Superior temporal gyrus (tissue), 1 donor: ENCODE measurements at regions not wholly inside any gene's neighbourhood (a gene's known extent, or its start where the extent isn't known, plus 50 kb on each side); places are given as distances from the start of the nearest gene placed in this dataset.
A peak's percentile ranks its signal among the peaks of the same experiment; 100 is the strongest.

Experiments used
- DNase-seq: peaks from one replicate; pipeline ENCODE4 v3.0.0-alpha.2; 2016; ENCODE audit errors: extremely low spot score

DNA sequence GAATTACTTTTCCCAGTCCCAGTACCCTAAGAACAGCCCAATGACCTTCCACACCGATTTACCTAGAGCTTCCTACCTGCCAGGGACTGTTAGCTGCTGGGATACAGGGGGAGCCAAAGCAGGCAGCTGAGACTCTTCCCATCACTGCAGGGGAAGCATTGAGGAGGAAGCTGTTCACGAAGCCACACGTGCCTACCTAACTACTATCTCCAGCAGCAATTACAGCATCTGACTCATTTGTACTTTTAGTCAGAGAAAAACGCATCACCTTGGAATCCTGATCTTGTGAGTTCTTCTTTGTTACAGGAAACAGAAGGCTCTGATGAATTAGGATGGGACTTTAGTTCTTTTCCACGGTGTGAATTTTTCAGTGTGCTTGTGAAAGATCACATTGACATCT, 113.7 kb upstream of the DHX40 start:
- no peak for DNase-seq

DNA sequence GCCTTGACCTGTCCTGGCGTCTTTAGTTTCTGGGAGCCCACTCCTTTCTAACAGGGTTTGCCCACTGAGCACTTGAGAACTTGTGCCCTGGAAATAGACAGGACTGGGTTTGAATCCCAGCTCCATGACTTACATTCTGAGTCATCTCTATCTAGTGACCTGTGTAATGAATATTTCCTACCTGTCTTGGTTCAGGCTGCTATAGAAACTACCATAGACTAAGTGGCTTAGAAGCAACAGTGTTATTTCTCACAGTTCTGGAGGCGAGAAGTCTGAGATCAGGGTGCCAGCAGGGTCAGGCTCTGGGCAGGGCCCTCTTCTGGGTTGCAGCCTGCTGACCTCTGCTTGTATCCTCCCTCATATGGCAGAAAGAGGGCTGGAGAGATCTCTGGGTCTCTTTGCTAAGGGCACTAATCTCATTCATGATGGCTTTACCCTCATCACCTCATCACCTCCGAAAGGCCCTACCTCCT, 110.7 kb upstream of the DHX40 start:
- no peak for DNase-seq

DNA sequence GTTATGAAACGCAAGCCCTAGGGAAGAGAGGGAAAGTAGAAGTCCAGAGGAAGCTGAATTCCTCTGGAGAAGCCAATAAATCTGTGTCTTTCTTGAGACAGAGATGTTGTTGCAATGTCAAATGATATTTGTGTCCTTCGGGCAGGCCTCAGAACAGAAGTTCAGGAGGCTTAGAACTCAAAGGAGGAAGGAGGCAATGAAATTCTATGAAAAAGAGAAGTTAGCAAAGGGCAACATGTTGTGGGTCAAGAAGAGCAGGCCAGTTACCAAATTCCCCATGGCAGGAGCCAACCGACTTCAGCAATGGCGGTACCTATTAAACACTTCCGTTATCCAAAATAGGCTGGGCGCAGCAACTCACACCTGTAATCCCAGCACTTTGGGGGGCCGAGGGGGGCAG, 109.0 kb upstream of the DHX40 start:
- no peak for DNase-seq

DNA sequence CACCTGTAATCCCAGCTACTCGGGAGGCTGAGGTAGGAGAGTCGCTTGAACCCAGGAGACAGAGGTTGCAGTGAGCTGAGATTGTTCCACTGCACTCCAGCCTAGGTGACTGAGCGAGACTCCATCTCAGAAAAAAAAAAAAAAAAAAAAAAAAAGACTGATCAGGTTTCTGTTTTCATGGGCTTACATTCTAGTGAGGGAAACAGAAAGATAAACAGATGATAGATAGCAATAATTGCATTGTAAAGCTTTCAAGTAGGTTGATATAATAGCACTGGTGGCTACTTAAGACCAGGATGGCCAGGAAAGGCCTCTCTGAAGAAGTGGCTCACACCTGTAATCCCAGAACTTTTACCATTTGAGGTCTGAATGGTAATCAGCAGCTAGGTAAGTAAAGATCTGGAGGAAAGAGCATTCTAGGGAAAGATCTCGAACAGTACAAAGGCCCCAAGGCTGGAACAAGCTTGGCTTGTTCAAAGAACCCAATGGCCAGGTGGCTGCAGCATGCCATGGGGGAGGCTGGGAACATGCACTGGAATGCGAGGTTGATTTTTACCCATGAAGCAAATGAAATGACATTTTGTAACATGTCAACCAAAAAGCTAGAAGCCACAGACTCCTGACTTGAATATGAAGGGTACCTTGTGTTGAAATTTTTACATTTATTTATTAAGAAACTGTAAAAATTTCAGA, 108.3 kb upstream of the DHX40 start:
- DNase-seq = no peak

DNA sequence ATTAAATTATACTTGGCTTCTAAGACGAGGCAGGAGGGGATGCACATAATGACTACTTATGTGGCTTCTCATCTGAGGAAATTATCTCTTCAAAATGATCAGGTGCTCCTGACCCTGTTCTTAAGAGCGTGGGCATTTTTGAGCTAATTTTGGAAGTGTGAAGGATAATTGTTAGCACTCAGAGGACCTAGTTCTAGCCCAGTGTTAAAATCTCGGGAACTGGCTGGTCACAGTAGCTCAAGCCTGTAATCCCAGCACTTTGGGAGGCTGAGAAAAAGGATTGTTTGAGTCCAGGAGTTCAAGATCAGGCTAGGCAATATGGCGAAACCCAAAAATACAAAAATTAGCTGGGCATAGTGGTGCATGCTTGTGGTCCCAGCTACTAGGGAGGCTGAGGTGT, 103.0 kb upstream of the DHX40 start:
- no peak for DNase-seq

DNA sequence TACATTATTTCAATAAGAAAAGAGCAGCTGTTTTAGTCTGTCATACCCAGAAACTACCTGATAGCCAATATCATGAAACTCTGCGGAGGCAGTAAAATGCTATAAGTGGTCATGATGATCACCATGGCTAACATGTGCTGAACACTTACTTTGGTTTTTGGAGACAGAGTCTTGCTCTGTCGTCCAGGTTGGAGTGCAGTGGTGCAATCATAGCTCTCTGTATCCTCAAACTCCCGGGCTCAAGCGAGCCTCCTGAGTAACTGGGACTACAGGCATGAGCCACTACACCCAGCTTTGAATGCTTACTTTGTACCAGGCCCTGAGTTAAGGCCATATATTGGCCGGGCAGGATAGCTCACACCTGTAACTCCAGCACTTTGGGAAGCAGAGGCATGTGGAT, 101.2 kb upstream of the DHX40 start:
- DNase-seq = no peak

DNA sequence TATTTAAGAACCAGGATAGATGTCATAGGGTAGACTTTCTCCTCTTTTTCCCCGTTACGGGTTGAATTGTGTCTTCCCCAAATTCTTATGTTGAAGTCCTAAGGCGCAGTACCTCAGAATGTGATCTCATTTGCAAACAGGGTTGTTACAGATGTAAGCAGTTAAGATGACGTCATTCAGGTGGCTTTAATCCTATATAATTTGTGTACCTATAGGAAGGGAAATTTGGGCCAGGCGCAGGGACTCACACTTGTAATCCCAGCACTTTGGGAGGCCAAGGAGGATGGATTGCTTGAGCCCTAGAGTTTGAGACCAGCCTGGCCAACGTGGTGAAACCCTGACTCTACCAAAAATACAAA, 99.5 kb upstream of the DHX40 start:
- no peak for DNase-seq

DNA sequence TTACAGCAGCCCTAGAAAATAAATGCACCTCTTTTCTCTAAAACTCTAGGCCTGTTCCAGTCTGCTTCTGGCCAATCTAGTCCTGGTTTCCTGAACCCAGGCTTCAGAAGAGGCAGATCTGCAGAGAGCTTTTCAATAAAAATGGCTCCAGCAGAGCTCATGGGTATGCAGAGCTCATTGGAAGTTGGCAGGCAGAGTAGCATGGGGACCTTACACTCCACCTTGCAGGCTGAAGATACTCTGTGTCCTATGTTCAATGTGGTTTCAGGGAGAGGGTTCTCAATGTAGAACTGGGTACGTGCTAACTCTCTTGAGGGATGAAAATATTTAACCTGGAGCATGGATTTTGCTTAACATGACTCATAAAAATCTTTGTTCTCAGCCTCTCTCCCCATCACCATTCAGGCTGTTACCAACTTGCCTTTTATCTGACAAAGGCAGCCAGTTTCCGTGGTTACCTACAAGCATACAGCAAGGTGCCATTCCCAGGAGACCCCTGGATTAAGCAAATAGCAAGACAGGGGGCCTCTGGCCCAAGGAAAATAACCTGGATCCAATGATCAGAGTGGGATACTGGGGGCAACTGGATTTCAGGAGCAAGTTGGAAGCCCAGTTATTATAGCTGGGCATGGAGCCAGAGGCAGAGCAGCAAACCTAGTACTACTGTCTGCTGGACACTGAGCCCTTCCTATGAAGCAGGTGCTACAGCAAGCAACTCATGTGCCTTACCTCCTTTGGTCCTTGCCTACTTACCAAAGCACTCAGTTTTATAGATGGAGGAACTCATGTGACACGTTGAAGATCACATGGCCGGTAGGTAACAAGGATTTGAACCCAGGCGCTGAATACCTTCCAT, 98.2 kb upstream of the DHX40 start:
- DNase-seq = no peak

DNA sequence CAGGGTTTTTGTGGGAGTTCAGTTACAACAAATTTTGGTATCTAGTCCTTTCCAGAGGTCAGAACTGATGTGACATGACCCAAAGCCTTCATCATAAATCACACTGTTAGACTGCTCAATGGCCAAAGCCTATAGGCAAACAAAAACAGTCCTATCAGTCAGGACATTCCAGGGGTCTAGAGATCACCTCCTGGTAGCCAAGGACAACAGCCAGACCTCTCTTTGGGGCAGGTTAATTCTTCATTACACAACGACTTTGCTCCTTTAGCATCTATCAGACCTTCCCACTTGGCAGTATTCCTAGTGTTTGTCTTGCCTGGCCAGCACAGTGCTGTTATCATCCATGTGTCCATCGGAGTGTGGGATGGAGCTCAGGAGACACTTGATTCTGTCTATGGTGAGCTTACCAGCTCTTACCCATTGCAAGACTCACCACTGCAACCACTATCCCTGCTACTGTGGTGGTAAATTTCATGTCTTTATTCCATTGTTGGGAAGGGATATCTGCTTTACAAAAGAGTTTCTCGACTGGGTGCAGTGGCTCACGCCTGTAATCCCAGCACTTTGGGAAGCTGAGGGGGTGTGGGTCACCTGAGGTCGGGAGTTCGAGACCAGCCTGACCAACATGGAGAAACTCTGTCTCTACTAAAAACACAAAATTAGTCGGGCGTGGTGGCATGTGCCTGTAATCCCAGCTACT, 95.5 kb upstream of the DHX40 start:
- DNase-seq = no peak

DNA sequence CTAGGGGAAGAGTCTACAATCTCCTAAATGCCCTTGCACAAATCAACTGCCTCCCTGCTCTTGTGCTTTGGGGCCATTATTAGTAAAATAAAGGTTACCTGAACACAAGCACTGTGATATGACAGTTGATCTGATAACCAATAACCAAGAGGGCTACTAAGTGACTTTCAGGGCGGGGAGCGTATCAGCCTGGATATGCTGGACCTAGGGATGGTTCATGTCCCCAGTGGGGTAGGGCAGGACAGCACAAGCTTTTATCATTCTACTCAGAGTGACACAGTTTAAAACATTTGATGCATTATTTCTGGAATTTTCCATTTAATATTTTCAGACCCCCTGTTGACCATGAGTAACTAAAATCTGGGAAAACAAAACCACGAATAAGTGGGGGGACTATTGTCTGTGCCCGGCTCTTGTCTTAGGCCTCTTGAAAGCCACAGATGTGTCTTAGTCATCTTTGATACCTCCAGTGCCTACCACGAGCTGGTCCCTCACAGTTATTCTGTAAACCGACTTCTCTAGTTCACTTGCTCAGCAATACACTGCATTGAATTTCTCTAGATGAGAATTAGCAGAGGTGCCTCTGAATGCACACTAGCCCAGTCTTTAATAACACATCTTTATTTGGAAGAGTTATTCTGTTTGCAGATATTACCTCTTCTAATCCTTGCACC, 94.6 kb upstream of the DHX40 start:
- no peak for DNase-seq

DNA sequence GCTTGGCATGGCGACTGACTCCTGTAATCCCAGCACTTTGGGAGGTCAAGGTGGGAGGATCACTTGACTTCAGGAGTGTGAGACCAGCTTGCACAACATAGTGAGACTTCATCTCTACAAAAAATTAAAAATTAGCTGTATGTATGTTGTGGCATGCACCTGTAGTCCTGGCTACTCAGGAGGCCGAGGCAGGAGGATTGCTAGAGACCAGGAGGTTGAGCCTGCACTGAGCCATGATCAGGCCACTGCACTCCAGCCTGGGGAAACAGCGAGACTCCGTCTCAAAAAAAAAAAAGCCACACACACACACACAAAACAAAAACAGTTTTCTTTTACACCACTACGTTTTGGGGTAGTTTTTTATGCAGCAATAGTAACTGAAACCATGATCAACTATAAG, 89.0 kb upstream of the DHX40 start:
- DNase-seq = no peak

DNA sequence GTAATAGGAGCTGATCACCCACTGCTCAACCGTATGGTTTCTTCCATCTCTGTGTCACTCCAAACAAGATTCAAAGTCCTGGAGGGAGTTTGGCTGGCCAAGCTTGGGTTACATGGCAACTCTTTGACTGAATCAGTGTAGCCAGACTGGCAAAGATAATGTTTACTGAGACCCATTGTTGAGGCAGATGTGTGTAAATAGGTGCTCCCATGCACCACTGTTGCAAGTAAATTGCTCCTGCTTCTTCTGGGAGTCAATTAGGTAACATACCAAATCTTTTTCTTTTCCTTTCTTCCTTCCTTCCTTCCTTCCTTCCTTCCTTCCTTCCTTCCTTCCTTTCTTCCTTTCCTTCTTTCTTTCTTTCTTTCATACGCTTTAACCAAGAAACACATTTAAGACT, 86.3 kb upstream of the DHX40 start:
- no peak for DNase-seq

DNA sequence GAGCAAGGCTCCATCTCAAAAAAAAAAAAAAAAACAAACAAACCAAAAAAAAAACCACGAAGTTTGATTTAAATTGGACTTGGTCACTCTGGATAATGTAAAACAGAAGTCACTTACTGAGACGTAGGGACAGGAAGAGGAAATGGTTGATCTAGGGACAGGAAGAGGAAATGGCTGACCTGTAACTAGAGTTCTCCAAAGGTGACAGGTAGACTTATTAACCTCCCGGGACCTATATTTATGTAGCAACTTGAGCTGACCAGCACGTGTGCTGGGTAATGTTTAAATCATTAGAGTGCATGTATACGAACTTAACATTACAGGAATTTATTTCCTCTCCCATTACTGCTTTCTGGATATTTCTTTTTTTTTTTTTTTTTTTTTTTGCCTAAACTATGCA, 81.5 kb upstream of the DHX40 start:
- no peak for DNase-seq

DNA sequence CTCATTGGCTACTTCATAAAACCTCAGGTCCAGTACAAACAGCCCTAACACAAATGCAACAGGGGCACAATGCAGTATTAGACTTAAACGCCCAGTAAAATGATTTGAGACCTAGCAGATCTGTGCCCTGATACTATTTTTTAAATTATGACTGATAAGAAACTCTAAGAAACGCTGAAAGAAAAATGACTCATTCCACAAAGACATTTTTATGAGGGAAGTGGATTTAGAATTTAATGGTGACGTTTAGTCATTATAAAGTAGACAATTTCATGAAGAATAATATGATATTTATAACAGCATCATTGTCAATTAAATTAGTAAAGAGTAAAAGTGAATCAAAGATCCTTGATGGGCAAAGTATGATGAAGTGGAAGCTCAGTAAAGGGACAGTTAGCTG, 80.4 kb upstream of the DHX40 start:
- DNase-seq = no peak

DNA sequence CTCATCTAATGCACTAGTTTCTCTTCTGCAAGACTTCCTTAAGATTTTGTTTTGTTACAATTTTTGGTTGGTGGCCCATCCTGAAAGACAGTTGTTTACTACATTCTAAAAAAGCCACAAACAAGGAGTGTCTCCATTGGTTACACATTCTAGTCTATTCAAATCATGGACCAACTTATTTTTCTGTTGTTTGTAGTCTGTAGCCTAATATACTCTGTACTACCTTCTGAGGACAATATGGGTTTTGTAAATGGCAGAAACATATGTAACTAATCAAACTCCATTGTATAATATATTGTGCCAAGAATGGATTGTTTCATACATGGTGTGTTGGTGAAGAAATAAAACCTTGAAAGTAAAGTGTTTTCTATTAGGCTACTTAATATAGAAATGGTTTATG, 79.5 kb upstream of the DHX40 start:
- no peak for DNase-seq

DNA sequence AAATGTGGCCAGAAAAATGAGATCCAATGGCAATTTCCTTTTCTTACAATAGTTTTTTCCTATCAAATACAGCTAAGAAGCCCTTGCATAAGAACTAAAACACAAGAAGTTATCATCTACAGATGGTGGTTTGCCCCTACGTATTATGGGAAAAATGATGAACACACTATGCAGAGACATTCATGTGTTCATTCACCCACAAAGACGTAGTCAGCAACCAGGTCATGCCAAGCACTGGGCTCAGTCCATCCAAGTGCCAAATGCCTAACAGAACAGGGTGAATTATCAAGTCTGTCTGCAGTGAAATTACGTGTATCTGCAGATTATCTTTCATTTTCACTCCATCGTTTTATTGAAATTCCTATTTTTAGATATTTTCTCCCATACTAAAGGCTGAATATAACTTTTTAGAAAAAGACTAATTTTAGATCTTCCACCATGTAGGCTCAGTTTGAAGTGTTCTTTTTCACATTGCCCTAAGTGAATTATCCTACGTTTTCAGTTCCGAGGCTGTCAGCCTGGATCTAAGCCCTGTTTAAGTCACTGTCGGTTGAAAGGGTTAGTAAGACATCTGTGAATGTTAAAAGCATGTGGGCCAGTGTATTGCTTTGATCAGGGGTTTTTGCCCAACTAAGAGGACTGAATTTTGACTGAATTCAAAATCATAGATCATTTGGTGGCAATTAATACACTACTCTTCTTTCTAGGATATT, 78.1 kb upstream of the DHX40 start:
- DNase-seq = peak; percentile 64

DNA sequence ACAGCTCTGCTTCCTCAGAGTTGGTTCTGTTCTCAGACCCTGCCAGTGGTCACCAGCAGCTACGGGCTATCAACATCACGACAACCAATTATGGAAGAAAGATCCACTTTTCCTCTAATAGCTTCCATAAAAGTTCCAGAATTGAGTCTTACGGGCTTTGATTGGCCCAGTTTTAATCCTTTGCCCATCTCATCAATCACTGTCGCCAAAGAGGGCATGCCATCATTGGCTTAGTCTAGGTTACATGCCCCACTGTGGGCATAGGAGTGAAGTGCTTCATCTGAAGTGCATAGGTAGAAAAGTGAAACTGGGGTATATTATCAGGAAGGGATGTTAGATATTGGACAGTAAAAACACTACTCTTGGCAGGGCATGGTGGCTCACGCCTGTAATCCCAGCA, 76.6 kb upstream of the DHX40 start:
- no peak for DNase-seq

DNA sequence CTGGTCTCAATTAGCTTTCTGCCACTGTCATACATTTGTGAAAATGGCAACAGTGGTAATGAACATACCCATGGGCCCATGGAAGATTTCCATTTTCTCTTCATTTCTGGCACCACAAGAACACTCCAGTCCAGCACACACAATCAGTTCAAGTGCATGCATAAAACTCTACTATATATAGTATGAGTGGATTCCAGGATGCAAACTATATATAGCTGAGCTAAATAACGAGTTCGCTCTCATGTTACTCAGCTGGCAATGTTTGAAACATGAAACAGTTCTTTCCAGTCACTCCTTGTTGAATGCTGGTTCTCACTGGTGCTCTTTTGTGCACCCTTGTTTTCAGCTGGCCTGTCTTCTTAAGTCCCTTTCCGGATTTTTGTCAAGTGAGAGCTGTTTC, 75.2 kb upstream of the DHX40 start:
- peak; percentile 66 for DNase-seq

DNA sequence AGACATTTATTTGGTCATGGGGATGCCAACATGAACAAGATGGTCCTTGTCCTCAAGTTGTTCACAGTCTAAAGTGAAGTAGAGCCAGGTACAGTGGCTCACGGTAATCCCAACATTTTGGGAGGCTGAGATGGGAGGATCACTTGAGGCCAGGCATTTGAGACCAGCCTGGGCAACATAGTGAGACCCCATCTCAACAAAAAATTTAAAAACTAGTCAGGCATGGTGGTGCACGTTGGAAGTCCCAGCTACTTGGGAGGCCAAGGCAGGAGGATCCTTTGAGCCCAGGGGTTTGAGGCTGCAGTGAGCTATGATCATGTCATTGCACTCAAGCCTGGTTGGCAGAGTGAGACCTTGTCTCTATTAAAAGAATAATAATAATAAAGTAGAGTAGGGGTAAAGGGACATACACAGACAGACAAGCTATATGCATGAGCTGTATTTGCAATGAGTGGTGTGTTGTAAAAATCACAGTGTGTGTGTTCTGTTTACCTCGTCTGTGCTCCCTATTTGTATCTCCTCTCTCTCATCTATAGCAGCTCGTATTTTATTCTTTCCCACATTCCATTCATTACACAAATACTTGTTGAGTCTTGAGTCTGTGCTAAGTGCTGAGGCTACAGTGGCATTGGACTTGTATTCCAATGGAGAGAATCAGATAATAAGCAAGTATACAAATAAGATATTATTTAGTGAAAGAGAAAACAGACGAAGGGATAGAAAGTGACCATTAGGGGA, 73.9 kb upstream of the DHX40 start:
- DNase-seq = no peak

DNA sequence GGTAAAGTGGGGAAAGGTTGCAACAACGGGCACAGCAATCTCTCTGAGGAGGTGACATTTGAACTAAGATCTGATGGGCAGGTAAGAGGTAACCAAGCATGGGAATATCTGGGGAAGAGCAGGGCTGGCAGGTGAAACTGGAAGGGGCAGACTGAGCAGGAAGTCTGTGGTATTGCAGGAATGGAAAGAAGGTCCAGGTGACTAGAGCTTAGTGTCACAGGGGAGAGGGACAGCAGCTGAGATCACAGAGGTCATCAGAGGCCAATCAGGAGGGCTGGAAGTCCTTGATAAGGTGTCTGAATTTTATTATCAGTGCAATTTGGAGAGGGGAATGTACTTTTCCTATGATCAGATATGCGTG, 73.3 kb upstream of the DHX40 start:
- DNase-seq = no peak

DNA sequence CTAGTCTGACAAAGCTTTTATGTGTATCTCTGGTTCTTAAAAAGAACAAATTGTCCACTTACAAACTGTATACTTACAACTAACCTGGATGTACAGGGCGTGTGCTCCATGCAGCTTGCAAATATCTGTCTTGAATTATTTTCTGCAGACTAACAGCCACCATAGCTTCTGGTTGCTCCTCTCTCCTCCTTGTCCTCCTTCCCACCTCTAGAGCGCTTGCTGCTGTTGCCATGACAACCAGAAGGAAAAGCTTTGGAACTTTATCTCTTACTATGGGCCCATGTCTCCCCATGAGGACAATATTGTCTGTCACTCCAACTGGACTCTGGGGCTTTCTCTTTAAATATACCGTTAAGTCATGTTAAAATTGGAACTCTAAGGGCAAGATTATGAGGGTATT, 71.5 kb upstream of the DHX40 start:
- DNase-seq = peak; percentile 70
